ENCODE measurements at regions not wholly inside any gene's neighbourhood (a gene's known extent, or its start where the extent isn't known, plus 50 kb on each side); places are given as distances from the start of the nearest gene placed in this dataset.

DNA sequence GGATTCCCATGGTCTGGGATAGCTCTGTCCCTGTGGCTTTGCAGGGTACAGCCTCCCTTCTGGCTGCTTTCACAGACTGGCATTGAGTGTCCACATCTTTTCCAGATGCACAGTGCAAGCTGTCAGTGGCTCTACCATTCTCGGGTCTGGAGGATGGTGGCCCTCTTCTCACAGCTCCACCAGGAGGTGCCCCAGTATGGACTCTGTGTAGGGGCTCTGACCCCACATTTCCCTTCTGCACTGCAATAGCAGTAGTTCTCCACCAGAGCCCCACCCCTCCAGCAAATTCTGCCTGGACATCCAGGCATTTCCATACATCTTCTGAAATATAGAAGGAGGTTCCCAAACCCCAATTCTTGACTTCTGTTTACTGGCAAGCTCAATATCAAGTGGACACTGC lies 50.2 kb upstream of the GRID2 start (continued):
- peak; percentile 83; the same call in 1 of the 2 replicates for TF ChIP-seq PRRX2 (CRISPR knock-in tag; IDR thresholded peaks at IDR 0.05)
- TF ChIP-seq JAZF1 (CRISPR knock-in tag; IDR thresholded peaks at IDR 0.05) = no peak
